Cerebellar cortex (tissue), 1 donor: ENCODE measurements at regions not wholly inside any gene's neighbourhood (a gene's known extent, or its start where the extent isn't known, plus 50 kb on each side); places are given as distances from the start of the nearest gene placed in this dataset.

Source experiments
- DNase-seq: peaks from one replicate; pipeline ENCODE4 v3.0.0-alpha.2; 2015; ENCODE audit warnings: low spot score

DNA sequence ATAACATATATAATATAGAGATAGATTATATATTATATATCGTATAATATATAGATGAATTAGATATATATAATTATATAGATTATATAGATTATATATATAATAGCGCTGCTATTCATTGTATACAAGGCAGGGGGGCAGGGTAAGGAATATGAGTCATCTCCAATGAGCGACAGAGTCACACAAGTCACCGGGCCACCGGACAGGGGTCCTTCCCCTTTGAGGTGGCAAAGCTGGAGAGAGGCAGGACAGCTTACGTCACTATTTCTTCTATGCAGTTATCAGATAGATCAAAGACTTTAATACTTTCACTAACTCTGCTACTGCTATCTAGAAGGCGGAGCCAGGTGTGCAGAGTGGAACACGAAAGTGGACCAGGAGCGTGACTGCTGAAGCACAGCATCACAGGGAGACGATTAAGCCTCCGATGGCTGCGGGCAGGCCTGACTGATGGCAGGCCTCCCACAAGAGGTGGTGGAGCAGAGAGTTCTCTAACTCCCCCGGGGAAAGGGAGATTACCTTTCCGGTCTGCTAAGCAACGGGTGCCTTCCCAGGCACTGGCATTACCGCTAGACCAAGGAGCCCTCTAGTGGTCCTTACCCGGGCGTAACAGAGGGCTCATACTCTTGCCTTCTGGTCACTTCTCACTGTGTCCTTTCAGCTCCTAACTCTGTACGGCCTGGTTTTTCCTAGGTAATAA is 2154.7 kb downstream of the MRPL39 start:
- DNase-seq: no peak

- no peak for DNase-seq
Measured at GRCh38 chr21:23445307-23445706, 2162.0 kb downstream of the MRPL39 start.

GRCh38 chr21:23438081-23438480 is 2169.2 kb downstream of the MRPL39 start:
- DNase-seq: no peak

DNA sequence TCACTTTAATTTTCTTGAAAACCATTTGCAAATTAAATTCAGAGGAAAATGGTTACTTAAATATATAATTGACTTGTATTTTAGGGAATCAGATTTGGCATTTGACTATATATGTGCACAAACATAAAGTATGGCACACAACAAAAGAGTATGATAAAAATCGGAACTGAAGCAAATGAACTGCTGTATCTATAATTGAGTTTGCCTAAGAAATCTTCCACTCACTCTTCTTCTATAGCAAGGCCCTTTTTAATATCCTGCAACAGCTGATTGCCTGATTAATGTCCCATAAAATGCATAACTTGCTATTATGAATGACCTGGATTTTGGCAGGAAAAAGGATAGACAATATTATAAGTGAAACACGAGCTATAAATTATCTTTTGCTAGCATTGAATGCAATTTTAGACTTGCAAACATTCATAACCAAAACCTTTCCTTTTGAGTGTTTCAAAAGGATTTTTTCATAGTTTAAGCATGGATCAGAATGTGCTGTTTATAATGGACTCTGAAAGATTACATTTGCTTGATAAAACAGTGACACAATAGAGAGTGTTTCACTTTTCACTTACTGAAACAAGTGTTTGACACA is 2204.3 kb downstream of the MRPL39 start:
- DNase-seq: no peak

DNA sequence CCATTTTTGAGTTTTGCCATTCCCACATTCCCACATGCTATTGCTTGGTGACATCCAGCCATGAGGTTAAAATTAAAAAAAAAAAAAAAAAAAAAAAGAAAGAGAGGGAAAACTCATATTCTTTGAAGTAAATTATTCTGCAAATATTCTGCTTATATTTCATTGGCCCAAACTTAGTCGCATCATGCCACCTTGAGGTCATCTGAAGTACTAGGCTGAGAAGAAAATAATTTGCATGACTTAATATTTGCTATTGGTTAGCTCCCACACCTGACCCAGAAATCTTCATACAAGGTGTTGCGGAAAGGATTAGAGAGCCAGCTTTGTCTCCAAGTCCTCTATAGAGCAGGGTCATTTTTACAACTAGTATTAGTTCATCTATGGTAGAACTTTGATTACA is 2206.0 kb downstream of the MRPL39 start:
- DNase-seq: peak; percentile 3

DNA sequence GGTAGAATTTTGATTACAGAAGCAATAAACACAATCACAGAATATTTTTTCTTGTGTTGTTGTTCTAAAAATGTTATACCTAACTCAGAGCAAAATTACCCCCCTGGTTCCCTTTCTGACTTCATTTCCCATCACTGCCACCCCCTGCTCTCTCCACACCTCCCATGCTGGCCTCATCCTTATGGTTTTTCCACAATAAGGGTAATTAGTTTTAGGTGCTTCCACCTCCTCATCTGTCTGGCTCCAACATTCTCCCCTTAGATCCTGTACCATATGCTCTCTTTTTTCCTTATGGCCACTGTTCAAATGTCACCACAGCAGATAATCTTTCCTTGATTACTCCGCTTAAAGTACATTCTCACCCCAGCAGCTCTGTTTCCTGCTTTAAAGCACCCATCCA is 2208.6 kb downstream of the MRPL39 start:
- no peak for DNase-seq

DNA sequence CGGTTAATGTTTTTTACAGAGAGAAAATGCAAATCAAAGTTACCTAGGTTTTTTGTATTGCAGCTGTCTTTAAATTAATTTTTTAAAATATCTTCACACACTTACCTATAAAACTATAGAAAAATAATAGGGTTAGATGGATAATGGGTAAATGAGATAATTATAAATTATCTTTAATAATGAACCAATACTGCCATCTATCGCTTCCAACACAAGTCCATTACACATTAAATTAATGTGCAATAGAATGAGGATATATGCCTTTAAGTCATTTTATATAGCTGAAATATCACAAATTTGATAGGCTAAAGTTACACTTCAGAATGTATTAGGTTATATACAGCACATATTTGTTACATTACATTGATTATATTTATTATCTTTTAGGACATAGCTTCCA is 2212.8 kb downstream of the MRPL39 start:
- DNase-seq: no peak

DNA sequence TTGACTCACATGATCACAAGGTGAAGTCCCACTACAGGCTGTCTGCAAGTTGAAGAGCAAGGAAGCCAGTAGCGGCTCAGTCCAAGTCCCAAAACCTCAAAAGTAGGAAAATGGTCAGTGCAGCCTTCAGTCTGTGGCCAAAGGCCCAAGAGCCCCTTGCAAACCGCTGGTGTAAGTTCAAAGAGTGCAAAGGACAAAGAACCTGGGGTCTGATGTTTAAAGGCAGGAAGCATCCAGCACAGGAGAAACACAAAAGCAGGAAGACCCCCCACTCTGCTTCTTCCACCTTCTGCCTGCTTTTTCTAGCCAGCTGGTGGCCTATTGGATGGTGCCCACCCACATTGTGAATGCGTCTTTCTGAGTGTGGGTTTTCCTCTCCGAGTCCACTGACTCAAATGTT is 2222.6 kb downstream of the MRPL39 start:
- no peak for DNase-seq

- no peak for DNase-seq
Measured at GRCh38 chr21:23374155-23374554, 2233.1 kb downstream of the MRPL39 start.

GRCh38 chr21:23356905-23357304 is 2250.4 kb downstream of the MRPL39 start:
- no peak for DNase-seq

GRCh38 chr21:23316190-23316589 is 2291.1 kb downstream of the MRPL39 start:
- DNase-seq: no peak

- DNase-seq: no peak
Measured at GRCh38 chr21:23308741-23309140, 2298.5 kb downstream of the MRPL39 start.

DNA sequence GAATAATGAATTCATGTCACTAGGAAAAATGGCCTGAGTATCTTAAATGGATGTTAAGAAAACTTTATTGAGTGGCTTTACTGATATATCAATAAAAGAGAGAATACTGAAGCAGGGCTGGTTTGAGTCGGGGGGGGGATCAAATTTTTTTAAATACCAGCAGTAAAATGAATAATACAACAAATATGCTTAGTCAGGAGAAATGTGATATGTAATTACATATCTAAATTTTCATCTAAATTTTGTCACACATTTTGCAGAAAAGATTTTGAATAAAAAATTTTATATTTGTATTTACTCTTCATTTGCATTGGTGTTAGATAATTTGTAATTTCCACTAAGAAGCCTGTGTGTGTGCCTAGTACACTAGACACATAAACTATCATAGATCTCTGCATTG is 2300.2 kb downstream of the MRPL39 start:
- DNase-seq: no peak

- DNase-seq: no peak
Measured at GRCh38 chr21:23292292-23292691, 2294.1 kb downstream of the NCAM2 start.

GRCh38 chr21:23281917-23282316 is 2283.7 kb downstream of the NCAM2 start:
- no peak for DNase-seq

- DNase-seq: no peak
Measured at GRCh38 chr21:23249760-23250159, 2251.6 kb downstream of the NCAM2 start.

DNA sequence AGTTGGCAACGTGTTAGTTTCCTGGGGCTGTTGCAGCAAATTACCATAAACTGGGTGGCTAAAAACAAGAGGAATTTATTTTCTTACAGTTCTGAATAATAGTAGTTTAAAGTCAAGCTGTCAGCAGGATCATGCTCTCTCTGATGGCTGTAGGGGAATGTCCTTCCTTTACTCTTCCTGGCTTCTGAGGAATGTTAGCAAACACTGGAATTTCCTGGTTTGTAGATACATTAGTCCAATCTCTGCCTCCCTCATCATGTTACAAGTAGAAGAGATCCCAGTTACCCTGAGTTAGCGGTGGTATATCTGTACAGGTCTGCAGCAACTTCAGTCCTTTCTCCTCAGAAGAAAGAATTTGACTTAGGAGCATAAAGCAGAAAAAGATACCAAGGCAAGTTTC is 2249.1 kb downstream of the NCAM2 start:
- no peak for DNase-seq

- no peak for DNase-seq
Measured at GRCh38 chr21:23245255-23245654, 2247.0 kb downstream of the NCAM2 start.

DNA sequence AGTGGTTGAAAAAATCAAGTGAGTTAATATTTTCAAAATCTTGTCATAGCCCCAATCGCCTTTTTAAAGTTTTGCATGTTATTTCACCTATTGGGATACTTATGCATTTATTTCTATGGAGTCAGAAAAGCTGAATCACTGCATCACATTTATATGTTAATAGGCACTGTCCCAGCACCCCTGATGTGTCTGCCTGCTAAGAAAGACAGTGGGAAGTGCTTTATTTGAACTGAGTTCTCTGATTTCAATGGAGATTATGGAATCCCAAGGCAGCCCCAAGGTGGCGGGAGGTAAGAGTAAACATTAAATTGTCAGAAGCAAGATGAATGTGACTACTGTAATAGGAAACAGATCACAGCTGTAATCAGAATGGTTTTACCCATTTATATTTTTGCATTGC is 2225.7 kb downstream of the NCAM2 start:
- DNase-seq: no peak

- no peak for DNase-seq
Measured at GRCh38 chr21:23218667-23219066, 2220.5 kb downstream of the NCAM2 start.

- DNase-seq: no peak
Measured at GRCh38 chr21:23217597-23217996, 2219.4 kb downstream of the NCAM2 start.

GRCh38 chr21:23215261-23215660 is 2217.1 kb downstream of the NCAM2 start:
- no peak for DNase-seq
